GM19238 (cell line): ENCODE measurements at regions not wholly inside any gene's neighbourhood (a gene's known extent, or its start where the extent isn't known, plus 50 kb on each side); places are given as distances from the start of the nearest gene placed in this dataset.

Source experiments
- DNase-seq: peaks from one replicate; pipeline ENCODE4 v3.0.0; 2011; ENCODE audit warnings: low spot score; ENCODE audit not compliant: insufficient read length

- no peak for DNase-seq
Observed at GRCh38 chr4:181291615-181292014, 951.6 kb upstream of the TENM3 start.

- DNase-seq = no peak
Observed at GRCh38 chr4:181293014-181293413, 950.2 kb upstream of the TENM3 start.

- no peak for DNase-seq
Observed at GRCh38 chr4:181293541-181293940, 949.7 kb upstream of the TENM3 start.

GRCh38 chr4:181294421-181294820, 948.8 kb upstream of the TENM3 start:
- no peak for DNase-seq

GRCh38 chr4:181301735-181302710, 941.2 kb upstream of the TENM3 start:
- DNase-seq = no peak

GRCh38 chr4:181307824-181308223, 935.4 kb upstream of the TENM3 start:
- DNase-seq = no peak

- no peak for DNase-seq
Observed at GRCh38 chr4:181308476-181309312, 934.5 kb upstream of the TENM3 start.

- no peak for DNase-seq
Observed at GRCh38 chr4:181312066-181312465, 931.1 kb upstream of the TENM3 start.

GRCh38 chr4:181319629-181320028, 923.6 kb upstream of the TENM3 start:
- no peak for DNase-seq

- no peak for DNase-seq
Observed at GRCh38 chr4:181323061-181323460, 920.1 kb upstream of the TENM3 start.

GRCh38 chr4:181330654-181331201, 912.5 kb upstream of the TENM3 start:
- DNase-seq = no peak

GRCh38 chr4:181331214-181331613, 912.0 kb upstream of the TENM3 start:
- no peak for DNase-seq

- DNase-seq = no peak
Observed at GRCh38 chr4:181345931-181346330, 897.3 kb upstream of the TENM3 start.

GRCh38 chr4:181350615-181351415, 892.4 kb upstream of the TENM3 start:
- no peak for DNase-seq

GRCh38 chr4:181364504-181364903, 878.7 kb upstream of the TENM3 start:
- DNase-seq = no peak

GRCh38 chr4:181365671-181366070, 877.5 kb upstream of the TENM3 start:
- DNase-seq = no peak

GRCh38 chr4:181372014-181372413, 871.2 kb upstream of the TENM3 start:
- no peak for DNase-seq

GRCh38 chr4:181376058-181376457, 867.1 kb upstream of the TENM3 start:
- DNase-seq = no peak

- DNase-seq = no peak
Observed at GRCh38 chr4:181388061-181388460, 855.1 kb upstream of the TENM3 start.

GRCh38 chr4:181416966-181417365, 826.2 kb upstream of the TENM3 start:
- DNase-seq = no peak

- DNase-seq = no peak
Observed at GRCh38 chr4:181418496-181418895, 824.7 kb upstream of the TENM3 start.
